Activated T-helper 17 cell treated with anti-CD3 and anti-CD28 coated beads, Interleukin-2, amount 50 U/mL, for 72 hours (primary cell): ENCODE measurements at regions not wholly inside any gene's neighbourhood (a gene's known extent, or its start where the extent isn't known, plus 50 kb on each side); places are given as distances from the start of the nearest gene placed in this dataset.
"Not testable (repeated sequence)": the region's sequence is repeated elsewhere in the genome, so short reads cannot be mapped to it uniquely, and the experiment has no call there.

ENCODE experiments used
- ATAC-seq: fragments of 150-1000 bp; cut with Tn5 transposase; replicated peaks from 2 replicates; pipeline ENCODE4 v1.10.0; 2021; ENCODE audit warnings: mild to moderate bottlenecking, moderate library complexity
- H3K27ac Mint-ChIP-seq: one replicate; pipeline ENCODE4 v1.8.0; 2022; ENCODE audit warnings: mixed read lengths
- H3K27me3 Mint-ChIP-seq: one replicate; pipeline ENCODE4 v1.8.0; 2022; ENCODE audit warnings: mixed read lengths
- H3K36me3 Mint-ChIP-seq: one replicate; pipeline ENCODE4 v1.8.0; 2022; ENCODE audit warnings: low read depth, mild to moderate bottlenecking, mixed read lengths
- H3K4me1 Mint-ChIP-seq: one replicate; pipeline ENCODE4 v1.8.0; 2022; ENCODE audit warnings: mixed read lengths
- H3K4me3 Mint-ChIP-seq: one replicate; pipeline ENCODE4 v1.8.0; 2022; ENCODE audit warnings: mild to moderate bottlenecking, mixed read lengths
- H3K9me3 Mint-ChIP-seq: one replicate; pipeline ENCODE4 v1.8.0; 2022; ENCODE audit warnings: mixed read lengths

DNA sequence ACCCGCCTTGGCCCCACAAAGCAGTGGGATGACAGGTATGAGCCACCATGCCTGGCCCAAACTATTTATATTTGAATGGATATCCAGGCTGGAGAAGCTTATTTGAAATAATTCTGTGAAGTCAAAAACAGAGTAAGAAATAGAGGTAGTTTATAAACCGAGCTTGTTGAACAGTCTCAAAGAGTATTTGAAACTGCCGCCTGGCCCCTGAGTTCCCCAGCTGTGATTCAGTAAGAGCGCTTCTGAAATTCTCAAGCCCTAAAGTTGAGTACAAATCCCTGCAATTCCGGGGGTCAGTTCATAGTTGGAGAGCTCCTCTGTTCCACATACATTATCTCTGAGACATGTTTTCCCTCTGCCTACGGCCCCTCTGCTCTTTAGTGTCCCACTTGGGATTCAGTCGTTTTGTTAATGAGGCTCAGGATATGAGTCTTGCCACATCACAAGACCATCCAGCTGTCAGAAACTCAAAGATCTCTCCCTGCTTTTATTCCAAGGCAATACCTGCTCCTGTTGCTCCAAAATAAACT is 127.8 kb downstream of the SOD2 start:
- H3K4me3 Mint-ChIP-seq: no peak overlapping the region
- no peak overlapping the region for H3K27ac Mint-ChIP-seq
- H3K9me3 Mint-ChIP-seq: peaks cover 6% of the 10 kb centered on the region
- peaks cover 16% of the 10 kb centered on the region for H3K27me3 Mint-ChIP-seq
- no peaks in the 10 kb centered on the region for H3K4me1 Mint-ChIP-seq
- ATAC-seq: no peak
- no peaks in the 10 kb centered on the region for H3K36me3 Mint-ChIP-seq

DNA sequence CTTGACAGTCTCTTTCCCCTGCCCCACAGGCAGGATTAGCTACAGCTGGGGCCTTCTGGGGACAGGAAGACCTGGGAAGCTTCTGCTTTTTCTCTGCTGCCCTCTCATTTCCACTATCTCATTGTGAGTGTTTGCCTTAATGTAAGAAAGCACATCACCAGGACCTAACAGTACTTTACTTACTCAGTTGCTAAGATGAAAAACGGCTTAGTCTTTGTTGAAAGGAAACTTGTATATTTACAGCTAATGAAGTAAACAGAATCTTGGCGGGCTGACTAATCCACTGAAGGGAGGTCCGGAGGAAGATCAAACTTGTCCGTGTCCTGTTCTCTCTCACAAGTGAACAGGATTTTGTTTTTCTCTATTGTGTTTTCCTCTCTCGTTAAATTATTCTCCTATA is 128.6 kb downstream of the SOD2 start:
- Mint-ChIP-seq H3K4me3 (no peak overlapping the region), H3K4me1 (no peaks in the 10 kb centered on the region), H3K27ac (no peak overlapping the region), H3K36me3 (no peaks in the 10 kb centered on the region), H3K27me3 (peaks cover 16% of the 10 kb centered on the region), H3K9me3 (no peaks in the 10 kb centered on the region)
- ATAC-seq: no peak

DNA sequence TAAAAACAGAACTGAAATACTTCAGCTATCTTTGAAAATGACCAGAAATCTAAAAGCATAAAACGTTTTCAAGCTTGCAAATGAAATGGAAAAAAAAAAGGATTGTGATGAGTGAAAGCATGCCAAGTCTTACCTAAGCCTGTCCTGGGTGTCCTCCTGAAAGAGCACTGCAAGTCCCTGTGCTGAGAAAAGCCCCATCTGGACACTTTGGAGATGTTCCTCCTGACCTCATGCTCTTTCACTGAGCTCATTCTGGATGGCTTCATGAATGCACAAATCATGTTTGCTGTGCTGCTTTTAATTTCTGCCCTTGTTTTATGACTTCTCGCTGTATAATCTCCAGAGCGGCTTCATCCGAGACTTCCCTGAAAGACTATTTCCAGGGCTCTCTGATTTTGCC is 136.0 kb downstream of the SOD2 start:
- Mint-ChIP-seq H3K36me3 (no peaks in the 10 kb centered on the region), H3K27ac (no peak overlapping the region), H3K4me1 (no peaks in the 10 kb centered on the region), H3K27me3 (peaks cover 22% of the 10 kb centered on the region), H3K9me3 (peaks cover 3% of the 10 kb centered on the region), H3K4me3 (no peak overlapping the region)
- no peak for ATAC-seq

DNA sequence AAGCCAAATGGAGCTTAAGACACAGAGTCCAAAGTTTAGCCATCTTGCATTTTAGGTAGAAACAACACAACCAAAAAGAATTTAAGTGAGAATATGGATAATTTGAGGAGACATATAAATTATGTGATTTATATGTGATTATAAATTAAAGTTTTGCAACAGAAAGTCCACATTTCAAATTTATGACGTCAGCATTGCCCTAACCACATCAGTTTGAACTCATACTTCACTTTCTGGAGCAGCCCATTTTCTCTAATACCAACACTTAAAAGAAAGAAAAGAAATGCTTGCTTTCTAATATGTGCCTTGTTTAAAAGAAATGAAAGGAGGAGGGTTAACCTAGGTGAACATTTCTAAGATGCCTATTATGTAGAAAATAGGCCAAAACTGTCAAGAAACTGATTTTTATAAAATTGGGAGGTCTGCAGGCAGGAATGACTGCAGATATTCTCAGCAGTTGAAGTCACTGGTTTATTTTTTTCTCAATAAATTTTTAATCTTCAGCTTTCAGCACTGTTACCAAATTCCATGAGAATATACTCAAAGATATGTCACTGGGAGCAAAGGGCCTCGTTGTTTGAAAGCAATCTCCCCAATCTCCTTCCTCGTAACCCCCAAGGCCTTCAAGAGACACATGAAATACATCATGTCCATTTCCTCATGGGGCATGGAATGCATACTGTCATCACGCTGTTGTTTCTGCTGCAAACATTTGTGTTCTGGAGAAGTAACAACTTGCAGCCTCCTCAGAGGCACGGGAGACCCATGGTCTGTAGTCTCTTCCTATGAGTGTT is 137.8 kb downstream of the SOD2 start:
- no peak for ATAC-seq
- Mint-ChIP-seq H3K27me3 (peaks cover 23% of the 10 kb centered on the region), H3K27ac (no peak overlapping the region), H3K4me3 (no peak overlapping the region), H3K9me3 (peaks cover 3% of the 10 kb centered on the region), H3K36me3 (no peaks in the 10 kb centered on the region), H3K4me1 (no peaks in the 10 kb centered on the region)

DNA sequence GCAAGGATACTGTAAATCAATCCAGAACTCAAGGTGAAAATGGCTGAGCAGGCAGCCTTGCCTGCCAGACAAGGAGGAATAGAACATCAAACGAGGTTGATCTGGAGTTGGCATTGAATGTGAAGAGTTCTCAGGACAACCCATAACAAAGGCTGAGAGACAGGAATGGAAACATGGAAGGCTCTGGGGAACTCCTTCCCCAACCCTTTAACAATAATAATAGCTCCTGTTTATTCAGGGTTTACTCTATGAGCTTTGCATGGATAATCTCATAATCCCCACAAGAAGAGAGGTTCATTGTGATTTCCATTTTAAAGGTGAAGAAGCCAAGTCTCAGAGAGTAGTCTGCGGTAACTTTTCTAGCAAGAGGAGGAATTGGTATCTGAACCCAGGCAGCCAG is 151.7 kb downstream of the SOD2 start:
- H3K4me3 Mint-ChIP-seq: no peak overlapping the region
- H3K36me3 Mint-ChIP-seq: no peaks in the 10 kb centered on the region
- no peaks in the 10 kb centered on the region for H3K9me3 Mint-ChIP-seq
- H3K27me3 Mint-ChIP-seq: peaks cover 10% of the 10 kb centered on the region
- no peaks in the 10 kb centered on the region for H3K4me1 Mint-ChIP-seq
- no peak overlapping the region for H3K27ac Mint-ChIP-seq
- no peak for ATAC-seq

DNA sequence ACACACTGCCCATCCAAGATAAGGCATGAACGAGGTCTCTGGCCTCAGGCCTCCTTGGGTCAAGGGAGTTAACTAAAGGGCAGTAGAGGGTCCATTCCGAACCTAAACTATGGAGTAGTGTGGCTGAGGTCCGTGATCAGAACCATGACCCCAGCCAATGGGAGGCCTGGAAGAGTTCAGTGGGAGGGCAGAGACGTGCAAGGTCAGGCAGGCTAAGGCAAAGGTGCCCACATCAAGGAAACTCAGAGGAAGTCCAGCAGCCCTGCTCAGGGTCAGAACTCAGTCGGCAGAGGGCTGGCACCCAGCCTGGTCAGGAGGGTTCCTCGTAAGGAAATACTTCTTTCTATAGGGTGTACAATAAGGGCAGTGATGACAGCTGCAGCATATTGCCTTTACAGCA is 152.2 kb downstream of the SOD2 start:
- no peak overlapping the region for H3K27ac Mint-ChIP-seq
- ATAC-seq: no peak
- H3K4me1 Mint-ChIP-seq: no peaks in the 10 kb centered on the region
- H3K4me3 Mint-ChIP-seq: no peak overlapping the region
- no peaks in the 10 kb centered on the region for H3K36me3 Mint-ChIP-seq
- H3K9me3 Mint-ChIP-seq: no peaks in the 10 kb centered on the region
- H3K27me3 Mint-ChIP-seq: peaks cover 10% of the 10 kb centered on the region

DNA sequence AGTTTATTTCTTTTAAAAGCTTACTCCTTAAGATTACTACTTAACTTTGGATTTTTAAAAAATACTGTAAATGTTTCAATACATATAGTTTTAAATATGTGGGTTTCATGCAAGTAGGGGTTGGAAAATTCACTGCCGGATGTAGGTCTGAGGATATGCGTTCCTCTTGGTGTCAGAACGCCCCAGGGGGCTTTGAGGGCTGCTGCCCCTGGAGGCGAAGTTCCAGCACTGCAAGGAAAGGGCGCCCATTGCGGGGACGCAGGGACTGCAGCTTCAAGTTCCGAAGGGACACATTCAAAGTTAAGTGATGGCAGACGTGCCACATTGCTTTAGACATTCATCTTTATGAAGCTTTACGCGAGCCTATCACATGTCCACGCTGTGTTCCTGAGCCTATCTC is 152.9 kb downstream of the SOD2 start:
- Mint-ChIP-seq H3K27me3 (peaks cover 10% of the 10 kb centered on the region), H3K9me3 (no peaks in the 10 kb centered on the region), H3K4me1 (no peaks in the 10 kb centered on the region), H3K27ac (no peak overlapping the region), H3K36me3 (no peaks in the 10 kb centered on the region), H3K4me3 (no peak overlapping the region)
- ATAC-seq: no peak

DNA sequence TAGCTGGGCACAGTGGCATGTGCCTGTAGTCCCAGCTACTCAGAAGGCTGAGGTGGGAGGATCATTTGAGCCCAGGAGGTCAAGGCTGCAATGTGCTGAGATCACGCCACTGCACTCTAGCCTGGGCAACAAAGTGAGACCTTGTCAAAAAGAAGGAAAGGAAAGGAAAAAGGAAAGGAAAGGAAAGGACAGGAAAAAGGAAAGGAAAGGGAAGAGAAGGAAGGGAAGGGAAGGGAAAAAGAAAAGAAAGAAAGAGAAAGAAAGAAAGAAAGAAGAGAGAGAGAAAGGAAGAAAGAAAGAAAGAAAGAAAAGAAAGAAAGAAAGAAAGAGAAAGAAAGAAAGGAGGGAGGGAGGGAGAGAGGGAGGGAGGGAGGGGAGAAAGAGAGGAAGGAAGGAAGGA is 155.0 kb downstream of the SOD2 start:
- H3K27me3 Mint-ChIP-seq: peaks cover 10% of the 10 kb centered on the region
- H3K36me3 Mint-ChIP-seq, H3K4me3 Mint-ChIP-seq, H3K4me1 Mint-ChIP-seq, H3K9me3 Mint-ChIP-seq, ATAC-seq, H3K27ac Mint-ChIP-seq: not testable (repeated sequence)

DNA sequence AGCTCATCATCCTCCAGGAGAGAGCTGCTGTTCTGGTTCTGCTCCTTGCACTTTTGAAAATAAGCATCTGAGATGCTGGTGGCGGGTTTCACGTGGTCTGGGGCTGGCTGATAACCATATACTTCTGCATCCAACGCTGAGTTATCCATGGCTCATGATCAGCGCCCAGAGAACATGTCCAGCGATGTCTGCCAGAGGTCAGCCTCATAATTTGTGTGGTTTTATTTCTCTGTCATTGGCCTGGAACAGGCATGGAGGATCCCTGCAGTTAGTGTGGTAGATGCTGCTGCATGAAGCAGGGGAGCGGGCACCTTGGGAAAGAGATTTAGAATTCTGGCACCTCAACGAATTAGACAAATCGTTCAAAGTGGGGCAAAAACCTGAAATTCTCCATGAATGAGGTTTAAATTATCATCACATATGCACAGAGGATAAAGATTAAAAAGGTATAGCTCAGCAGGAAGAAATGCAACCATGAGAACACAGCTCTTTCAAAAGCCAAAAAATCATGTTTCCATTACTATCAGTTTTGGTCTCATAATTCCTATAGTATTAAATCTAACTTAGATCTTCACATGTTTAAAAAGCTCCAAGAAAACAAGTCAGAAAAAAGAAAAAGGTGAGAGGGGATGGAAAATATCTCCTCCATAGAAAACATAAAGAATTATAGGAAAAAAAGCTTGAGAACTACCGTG is 157.2 kb downstream of the SOD2 start:
- no peak overlapping the region for H3K27ac Mint-ChIP-seq
- H3K36me3 Mint-ChIP-seq: no peaks in the 10 kb centered on the region
- H3K4me1 Mint-ChIP-seq: no peaks in the 10 kb centered on the region
- no peak overlapping the region for H3K4me3 Mint-ChIP-seq
- peaks cover 12% of the 10 kb centered on the region for H3K27me3 Mint-ChIP-seq
- H3K9me3 Mint-ChIP-seq: no peaks in the 10 kb centered on the region
- ATAC-seq: no peak

DNA sequence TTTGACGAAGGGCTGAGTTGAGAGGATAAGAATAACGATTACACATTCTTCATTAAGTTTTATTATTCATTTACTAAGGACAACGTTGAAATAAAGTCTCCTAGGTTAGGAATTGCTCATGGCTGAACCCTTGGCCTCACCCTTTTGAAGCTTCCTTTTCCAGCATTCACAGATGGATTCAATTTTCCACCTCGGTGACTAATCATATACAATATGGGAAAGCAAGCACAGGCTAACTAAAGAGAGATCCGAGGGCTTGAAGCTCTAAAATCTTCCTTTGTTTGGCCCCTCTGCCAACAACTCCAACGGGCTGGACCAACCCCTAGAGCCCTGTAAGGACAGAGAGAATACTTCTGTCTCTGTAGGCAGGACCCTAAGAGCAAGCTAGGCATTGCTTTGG is 159.5 kb downstream of the SOD2 start:
- Mint-ChIP-seq H3K27ac (no peak overlapping the region), H3K27me3 (peaks cover 21% of the 10 kb centered on the region), H3K4me3 (no peak overlapping the region), H3K9me3 (no peaks in the 10 kb centered on the region), H3K4me1 (no peaks in the 10 kb centered on the region), H3K36me3 (no peaks in the 10 kb centered on the region)
- no peak for ATAC-seq

DNA sequence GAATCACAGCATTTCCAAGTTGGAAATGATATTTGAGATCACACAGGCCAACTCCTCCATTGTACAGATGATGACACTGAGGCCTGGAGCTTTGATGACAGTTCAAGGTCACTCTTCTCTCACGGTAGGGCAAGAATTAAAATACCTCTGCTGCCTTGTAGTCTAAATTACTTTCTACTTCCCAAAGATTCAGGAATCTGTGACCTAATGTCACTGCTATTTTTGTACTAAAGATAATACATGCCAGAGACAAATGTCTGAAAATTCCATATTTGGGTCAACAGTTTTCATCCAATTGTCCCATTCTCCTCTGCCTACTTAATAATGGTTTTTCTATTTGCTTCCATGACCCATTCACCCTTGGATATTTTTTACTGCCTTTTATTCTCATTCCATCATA is 160.0 kb downstream of the SOD2 start:
- Mint-ChIP-seq H3K36me3 (no peaks in the 10 kb centered on the region), H3K4me1 (no peaks in the 10 kb centered on the region), H3K27me3 (peaks cover 25% of the 10 kb centered on the region), H3K9me3 (no peaks in the 10 kb centered on the region), H3K4me3 (no peak overlapping the region), H3K27ac (no peak overlapping the region)
- no peak for ATAC-seq

DNA sequence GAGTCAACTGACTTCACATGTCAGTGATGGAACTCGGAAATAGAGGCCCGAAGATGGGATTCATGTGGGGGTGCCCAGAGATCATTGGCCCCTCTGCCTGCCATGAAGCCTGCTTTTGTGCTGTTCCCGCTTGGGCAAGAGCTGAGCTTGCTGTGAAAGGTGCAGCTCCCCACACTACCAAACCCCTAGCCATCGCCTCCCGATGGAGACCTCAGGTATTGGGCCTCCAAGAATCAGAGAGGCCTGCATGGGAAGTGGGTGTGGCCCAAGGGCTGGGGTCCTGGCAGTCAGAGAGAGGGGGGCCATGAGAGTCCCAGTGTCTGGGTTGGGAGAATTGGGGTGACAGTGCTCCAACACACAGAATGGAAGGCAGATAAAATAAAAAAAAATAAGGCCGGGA is 160.9 kb downstream of the SOD2 start:
- no peak overlapping the region for H3K4me3 Mint-ChIP-seq
- no peaks in the 10 kb centered on the region for H3K36me3 Mint-ChIP-seq
- no peaks in the 10 kb centered on the region for H3K4me1 Mint-ChIP-seq
- H3K27me3 Mint-ChIP-seq: peaks cover 33% of the 10 kb centered on the region
- no peaks in the 10 kb centered on the region for H3K9me3 Mint-ChIP-seq
- no peak overlapping the region for H3K27ac Mint-ChIP-seq
- no peak for ATAC-seq

DNA sequence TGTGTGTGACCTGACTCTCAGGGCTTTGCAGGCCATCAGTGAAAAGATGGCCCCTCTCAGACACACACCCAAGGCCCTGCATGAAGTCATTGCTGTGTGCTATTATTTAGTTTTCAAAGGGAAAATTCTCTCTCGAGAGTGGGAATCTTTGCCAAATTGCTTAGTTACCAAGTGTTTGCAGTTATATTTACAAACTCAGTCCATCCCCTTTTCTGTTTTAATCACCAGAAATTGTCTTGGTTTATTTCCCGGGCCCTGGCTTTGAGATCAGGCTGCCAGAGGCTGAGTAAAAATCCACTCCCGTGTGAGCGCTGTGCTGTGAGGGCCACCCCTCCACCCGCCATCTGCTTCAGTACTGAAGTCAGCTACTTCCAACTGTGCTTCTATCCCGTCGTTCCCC is 163.1 kb downstream of the SOD2 start:
- Mint-ChIP-seq H3K4me1 (no peaks in the 10 kb centered on the region), H3K9me3 (no peaks in the 10 kb centered on the region), H3K27me3 (peaks cover 42% of the 10 kb centered on the region), H3K27ac (no peak overlapping the region), H3K4me3 (no peak overlapping the region), H3K36me3 (no peaks in the 10 kb centered on the region)
- no peak for ATAC-seq

DNA sequence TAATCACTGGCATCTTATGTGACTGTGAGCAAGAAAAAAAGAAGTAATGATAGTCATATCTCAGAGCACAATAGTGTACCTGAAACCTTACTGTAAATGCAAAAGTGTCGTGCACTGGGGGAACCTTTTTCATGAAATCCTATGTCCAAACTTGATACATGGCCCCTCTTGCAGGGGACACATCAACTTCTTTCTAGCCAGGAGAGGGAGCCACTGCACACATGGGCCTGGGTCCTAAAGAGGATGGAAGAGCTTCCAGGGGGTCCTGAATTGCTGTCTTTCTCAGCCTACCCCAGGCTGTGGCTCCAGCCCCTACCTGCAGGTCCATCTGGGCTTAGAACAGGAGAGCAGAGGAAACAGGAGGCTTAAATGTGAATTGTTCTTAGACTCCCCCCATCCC is 165.7 kb downstream of the SOD2 start:
- Mint-ChIP-seq H3K4me3 (no peak overlapping the region), H3K9me3 (no peaks in the 10 kb centered on the region)
- no peak for ATAC-seq

DNA sequence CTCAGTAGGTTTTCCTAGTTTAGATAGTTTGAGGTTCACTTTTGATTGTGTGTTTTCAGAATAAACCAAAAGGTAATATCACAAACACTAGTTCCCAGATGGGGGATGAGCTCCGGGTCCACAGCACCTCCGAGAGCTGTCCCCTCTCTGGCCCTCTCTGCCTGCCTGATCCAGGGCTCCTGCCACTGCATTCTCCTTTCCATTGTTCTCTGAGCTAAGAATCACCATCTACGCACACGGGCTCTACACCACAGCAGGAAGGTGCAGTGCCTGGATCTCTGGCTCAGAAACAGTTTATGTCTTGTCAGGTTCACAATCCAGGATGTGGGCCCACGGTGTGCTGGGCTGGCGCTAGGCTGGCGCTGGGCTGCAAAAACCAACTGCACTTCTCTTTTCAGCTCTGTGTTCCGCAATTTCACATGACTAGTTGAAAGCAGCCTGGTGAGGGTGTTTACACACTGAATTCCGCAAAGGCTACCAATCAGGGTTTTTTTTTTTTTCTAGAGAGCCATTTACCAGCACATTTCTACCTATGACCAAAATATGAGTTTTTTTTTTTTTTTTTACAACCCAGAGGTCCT is 167.5 kb downstream of the SOD2 start:
- no peak overlapping the region for H3K4me3 Mint-ChIP-seq
- no peaks in the 10 kb centered on the region for H3K9me3 Mint-ChIP-seq
- no peak for ATAC-seq
- no peaks in the 10 kb centered on the region for H3K4me1 Mint-ChIP-seq
- H3K27me3 Mint-ChIP-seq: peaks cover 51% of the 10 kb centered on the region
- no peak overlapping the region for H3K27ac Mint-ChIP-seq
- no peaks in the 10 kb centered on the region for H3K36me3 Mint-ChIP-seq

More for the DNA sequence above, 165.7 kb downstream of the SOD2 start:
- no peak overlapping the region for H3K27ac Mint-ChIP-seq
- peaks cover 57% of the 10 kb centered on the region for H3K27me3 Mint-ChIP-seq
- H3K4me1 Mint-ChIP-seq: no peaks in the 10 kb centered on the region
- no peaks in the 10 kb centered on the region for H3K36me3 Mint-ChIP-seq
